ENCODE measurements at regions not wholly inside any gene's neighbourhood (a gene's known extent, or its start where the extent isn't known, plus 50 kb on each side); places are given as distances from the start of the nearest gene placed in this dataset.

DNA sequence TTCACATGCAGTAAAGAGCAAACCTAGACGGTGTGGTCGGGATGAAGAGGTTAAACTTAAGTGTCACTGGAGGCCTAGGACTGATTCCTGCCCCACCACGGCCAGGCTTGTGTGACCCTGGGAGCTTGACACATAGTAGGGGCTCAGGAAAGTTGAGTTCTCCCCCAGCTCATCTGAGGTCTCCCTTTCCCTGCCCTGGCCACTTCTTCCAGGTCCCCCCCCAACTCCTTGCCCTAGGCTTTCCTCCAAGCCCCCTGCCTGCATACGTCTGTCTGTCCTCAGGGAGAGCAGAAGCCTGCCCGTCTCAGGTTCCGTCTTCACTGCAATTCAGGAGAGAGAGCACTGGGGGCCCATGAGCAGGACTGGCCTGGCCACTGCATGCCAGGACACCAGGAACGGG lies 225.8 kb downstream of the PTPRU start:
- no peak overlapping the region for H3K4me3 Mint-ChIP-seq
- H3K27me3 ChIP-seq (ENCODE audit: control insufficient read depth, insufficient read depth, low read length, poor library complexity, severe bottlenecking), result no peaks in the 10 kb centered on the region
- no peak overlapping the region for H3K27ac Mint-ChIP-seq
- peak; percentile 32 for DNase-seq
- WGBS, 2 experiments (ENCODE audit: insufficient coverage in 1 of 2, insufficient read length in 1 of 2), result 84 to 91% methylated on average over 6 to 7 of the region's 7 CpGs
- H3K9me3 Mint-ChIP-seq, result peaks cover 29% of the 10 kb centered on the region
- no peaks in the 10 kb centered on the region for H3K4me1 ChIP-seq (ENCODE audit: control insufficient read depth, insufficient read depth, low read length)
- peaks cover 5% of the 10 kb centered on the region for H3K27me3 Mint-ChIP-seq (ENCODE audit: insufficient read depth)
- H3K36me3 Mint-ChIP-seq (ENCODE audit: low read depth), result no peaks in the 10 kb centered on the region
- H3K4me1 Mint-ChIP-seq, result peaks cover 15% of the 10 kb centered on the region
- TF ChIP-seq, protein P1, sequence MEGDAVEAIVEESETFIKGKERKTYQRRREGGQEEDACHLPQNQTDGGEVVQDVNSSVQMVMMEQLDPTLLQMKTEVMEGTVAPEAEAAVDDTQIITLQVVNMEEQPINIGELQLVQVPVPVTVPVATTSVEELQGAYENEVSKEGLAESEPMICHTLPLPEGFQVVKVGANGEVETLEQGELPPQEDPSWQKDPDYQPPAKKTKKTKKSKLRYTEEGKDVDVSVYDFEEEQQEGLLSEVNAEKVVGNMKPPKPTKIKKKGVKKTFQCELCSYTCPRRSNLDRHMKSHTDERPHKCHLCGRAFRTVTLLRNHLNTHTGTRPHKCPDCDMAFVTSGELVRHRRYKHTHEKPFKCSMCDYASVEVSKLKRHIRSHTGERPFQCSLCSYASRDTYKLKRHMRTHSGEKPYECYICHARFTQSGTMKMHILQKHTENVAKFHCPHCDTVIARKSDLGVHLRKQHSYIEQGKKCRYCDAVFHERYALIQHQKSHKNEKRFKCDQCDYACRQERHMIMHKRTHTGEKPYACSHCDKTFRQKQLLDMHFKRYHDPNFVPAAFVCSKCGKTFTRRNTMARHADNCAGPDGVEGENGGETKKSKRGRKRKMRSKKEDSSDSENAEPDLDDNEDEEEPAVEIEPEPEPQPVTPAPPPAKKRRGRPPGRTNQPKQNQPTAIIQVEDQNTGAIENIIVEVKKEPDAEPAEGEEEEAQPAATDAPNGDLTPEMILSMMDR (conservative IDR thresholded peaks at IDR 0.05), result no peak
- no peak overlapping the region for H3K9ac ChIP-seq (ENCODE audit: extremely low read depth, low read length, poor library complexity, severe bottlenecking)
- no peak overlapping the region for H3K4me3 ChIP-seq (ENCODE audit: low read length)
- no peaks in the 10 kb centered on the region for H3K36me3 ChIP-seq (ENCODE audit: control insufficient read depth, insufficient read depth, low read length)
- H3K9me3 ChIP-seq (ENCODE audit: control insufficient read depth, low read length), result peaks cover 13% of the 10 kb centered on the region
- no peak overlapping the region for H3K27ac ChIP-seq (ENCODE audit: low read depth, low read length)

DNA sequence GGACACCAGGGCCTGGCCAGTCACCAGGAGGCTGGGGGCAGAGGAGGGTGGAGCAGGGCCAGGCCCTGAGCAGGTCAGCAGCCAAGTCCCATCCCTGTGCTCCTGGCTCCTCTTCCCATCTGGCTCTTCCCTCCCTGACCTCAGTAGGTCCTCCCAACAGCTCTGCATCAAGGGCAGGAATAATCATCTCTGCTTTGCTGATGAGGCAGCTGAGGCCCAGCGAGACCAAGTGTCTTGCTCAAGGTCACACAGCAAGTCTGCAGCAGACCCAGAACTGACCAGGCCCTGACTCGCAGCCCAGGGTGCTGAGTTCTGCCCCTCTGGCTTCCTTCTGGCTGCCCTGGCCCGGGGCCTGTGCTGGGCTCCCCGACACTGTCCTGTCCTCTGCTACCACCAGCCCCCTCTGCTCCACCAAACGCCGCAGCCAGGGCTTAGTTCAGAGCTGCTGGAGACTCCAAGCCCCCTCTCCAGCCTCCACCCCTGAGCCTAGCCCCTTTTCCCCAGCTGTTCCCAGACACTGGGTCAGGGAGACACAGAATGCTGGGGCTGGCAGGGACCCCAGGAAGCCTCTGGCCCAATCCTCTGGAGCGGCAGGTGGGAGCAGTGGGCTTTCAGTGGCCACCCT lies 224.9 kb downstream of the PTPRU start:
- Mint-ChIP-seq H3K4me1 (peaks cover 15% of the 10 kb centered on the region), H3K9me3 (peaks cover 26% of the 10 kb centered on the region), H3K27ac (no peak overlapping the region), H3K4me3 (no peak overlapping the region), H3K36me3 (ENCODE audit: low read depth) (no peaks in the 10 kb centered on the region), H3K27me3 (ENCODE audit: insufficient read depth) (peaks cover 3% of the 10 kb centered on the region)
- DNase-seq, result peak; percentile 30
- TF ChIP-seq, protein P1 (conservative IDR thresholded peaks at IDR 0.05), result no peak
- H3K9me3 ChIP-seq (ENCODE audit: control insufficient read depth, low read length), result peaks cover 10% of the 10 kb centered on the region
- H3K27ac ChIP-seq (ENCODE audit: low read depth, low read length), result no peak overlapping the region
- no peak overlapping the region for H3K9ac ChIP-seq (ENCODE audit: extremely low read depth, low read length, poor library complexity, severe bottlenecking)
- no peaks in the 10 kb centered on the region for H3K27me3 ChIP-seq (ENCODE audit: control insufficient read depth, insufficient read depth, low read length, poor library complexity, severe bottlenecking)
- H3K4me1 ChIP-seq (ENCODE audit: control insufficient read depth, insufficient read depth, low read length), result no peaks in the 10 kb centered on the region
- no peak overlapping the region for H3K4me3 ChIP-seq (ENCODE audit: low read length)
- WGBS, 2 experiments (ENCODE audit: insufficient coverage in 1 of 2, insufficient read length in 1 of 2), result 80 to 92% methylated on average over 1 to 7 of the region's 7 CpGs
- H3K36me3 ChIP-seq (ENCODE audit: control insufficient read depth, insufficient read depth, low read length), result no peaks in the 10 kb centered on the region

DNA sequence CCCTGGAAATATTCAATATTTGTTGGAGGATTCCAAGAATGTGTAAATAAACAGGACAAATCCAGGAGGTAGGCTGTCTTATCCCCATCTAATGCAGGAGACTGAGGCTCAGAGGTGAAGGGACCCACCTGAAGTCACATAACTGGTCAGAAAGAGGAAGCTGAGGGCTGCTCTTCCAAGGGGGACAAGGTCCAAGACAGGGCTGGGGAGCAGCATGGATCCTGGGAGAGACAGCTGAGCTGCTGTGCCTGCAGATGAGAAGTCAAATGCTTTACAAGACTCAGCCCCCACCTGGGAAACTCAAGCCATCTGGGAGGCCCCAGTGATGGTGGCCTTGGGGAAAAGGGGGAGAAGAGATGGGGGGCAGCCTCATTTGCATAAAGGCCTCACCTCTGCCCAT lies 224.4 kb downstream of the PTPRU start:
- H3K4me1 ChIP-seq (ENCODE audit: control insufficient read depth, insufficient read depth, low read length), result no peaks in the 10 kb centered on the region
- no peak overlapping the region for H3K27ac ChIP-seq (ENCODE audit: low read depth, low read length)
- no peak overlapping the region for H3K9ac ChIP-seq (ENCODE audit: extremely low read depth, low read length, poor library complexity, severe bottlenecking)
- H3K36me3 Mint-ChIP-seq (ENCODE audit: low read depth), result no peaks in the 10 kb centered on the region
- peaks cover 23% of the 10 kb centered on the region for H3K9me3 Mint-ChIP-seq
- DNase-seq, result peak; percentile 18
- H3K4me3 Mint-ChIP-seq, result no peak overlapping the region
- H3K4me3 ChIP-seq (ENCODE audit: low read length), result no peak overlapping the region
- H3K36me3 ChIP-seq (ENCODE audit: control insufficient read depth, insufficient read depth, low read length), result no peaks in the 10 kb centered on the region
- H3K27me3 ChIP-seq (ENCODE audit: control insufficient read depth, insufficient read depth, low read length, poor library complexity, severe bottlenecking), result no peaks in the 10 kb centered on the region
- H3K9me3 ChIP-seq (ENCODE audit: control insufficient read depth, low read length), result peaks cover 8% of the 10 kb centered on the region
- H3K27me3 Mint-ChIP-seq (ENCODE audit: insufficient read depth), result peaks cover 3% of the 10 kb centered on the region
- H3K4me1 Mint-ChIP-seq, result peaks cover 15% of the 10 kb centered on the region
- TF ChIP-seq, protein P1 (conservative IDR thresholded peaks at IDR 0.05), result no peak
- H3K27ac Mint-ChIP-seq, result no peak overlapping the region

Measured in endodermal cell (in vitro differentiated cells).